Endothelial cell of umbilical vein (primary cell): ENCODE measurements at regions not wholly inside any gene's neighbourhood (a gene's known extent, or its start where the extent isn't known, plus 50 kb on each side); places are given as distances from the start of the nearest gene placed in this dataset.

ENCODE experiments used
- BruUV-seq: library from RNA; stranded (reverse); fragments of 400-500 nt; replicated peaks from 2 replicates; lab custom pipeline; 2021; lab: Mats Ljungman, UMichigan
- CTCF ChIA-PET: fragments of 300-600, 350-600 bp; sonication (Branson Sonifier 250); formaldehyde crosslinking; loops from one replicate; lab custom pipeline; 2021; ENCODE audit warnings: antibody characterized with exemption, inconsistent platforms; lab: Charles Lee
- POLR2A ChIA-PET: fragments of 300-600, 350-600 bp; sonication (Branson Sonifier 250); formaldehyde crosslinking; loops from one replicate; lab custom pipeline; 2021; ENCODE audit warnings: antibody characterized with exemption, inconsistent platforms; lab: Charles Lee
- DNase-seq: peaks from one replicate; pipeline ENCODE4 v3.0.0-alpha.2; 2011; ENCODE audit warnings: low read depth, low spot score
- FAIRE-seq: peaks from 2 replicates; lab custom pipeline; 2011; peaks lifted over from hg19 to GRCh38; lab: Jason Lieb, UNC
- H2AFZ ChIP-seq: 2 replicates; pipeline ENCODE4 v1.6.0; 2012; ENCODE audit warnings: low read depth, low read length, control low read depth, inconsistent platforms
- H3K27ac ChIP-seq: 2 replicates; pipeline ENCODE4 v1.5.1; 2011; ENCODE audit warnings: low read depth, mild to moderate bottlenecking, control low read depth, low read length, moderate library complexity; ENCODE audit not compliant: insufficient read depth
- H3K27me3 ChIP-seq, 2 experiments: 2 replicates each; pipeline versions ENCODE4 v1.6.0 to v1.6.1; 2011; ENCODE audit warnings: low read length in 2 of 2, mixed read lengths in 1 of 2; ENCODE audit not compliant: control insufficient read depth in 2 of 2, insufficient read depth in 2 of 2
- H3K36me3 ChIP-seq, 2 experiments: 2 replicates in 1 of 2; 3 replicates in 1 of 2; pipeline ENCODE4 v1.5.1; 2011; ENCODE audit warnings: low read length in 2 of 2, mild to moderate bottlenecking in 1 of 2, moderate library complexity in 1 of 2; ENCODE audit not compliant: control insufficient read depth in 2 of 2, insufficient read depth in 2 of 2; ENCODE audit errors: extremely low read depth in 1 of 2
- H3K4me1 ChIP-seq: 3 replicates; pipeline ENCODE4 v1.5.1; 2011; ENCODE audit warnings: mild to moderate bottlenecking, low read length; ENCODE audit not compliant: control insufficient read depth, insufficient read depth; ENCODE audit errors: extremely low read depth
- H3K4me2 ChIP-seq: 2 replicates; pipeline ENCODE4 v1.6.1; 2011; ENCODE audit warnings: low read length, control low read depth, mixed read lengths; ENCODE audit not compliant: insufficient read depth
- H3K4me3 ChIP-seq, 3 experiments: fragments of 200-600 bp in 1 of 3; sonication (generic), shearing (Covaris generic) in 1 of 3; replicated peaks in 1 of 3; 2 replicates each; pipeline ENCODE4 v1.5.1; 2011 to 2016; ENCODE audit warnings: control low read depth in 3 of 3, low read length in 3 of 3, mild to moderate bottlenecking in 2 of 3, inconsistent platforms in 1 of 3, low read depth in 1 of 3, moderate library complexity in 1 of 3; ENCODE audit not compliant: insufficient read depth in 1 of 3
- H3K79me2 ChIP-seq: 2 replicates; pipeline ENCODE4 v1.6.0; 2012; ENCODE audit warnings: low read length, inconsistent platforms; ENCODE audit not compliant: control insufficient read depth, insufficient read depth
- H3K9ac ChIP-seq: replicated peaks from 2 replicates; pipeline ENCODE3; 2011; ENCODE audit warnings: low read length, control low read depth; ENCODE audit not compliant: insufficient read depth; ENCODE audit errors: extremely low read depth
- H3K9me1 ChIP-seq: replicated peaks from 3 replicates; pipeline ENCODE4 v1.6.0; 2011; ENCODE audit warnings: mild to moderate bottlenecking, low read length; ENCODE audit not compliant: control insufficient read depth, insufficient read depth; ENCODE audit errors: extremely low read depth
- H3K9me3 ChIP-seq: replicated peaks from 2 replicates; pipeline ENCODE4 v1.5.1; 2012; ENCODE audit warnings: low read length, inconsistent platforms; ENCODE audit not compliant: control insufficient read depth, insufficient read depth
- H4K20me1 ChIP-seq: replicated peaks from 2 replicates; pipeline ENCODE3; 2011; ENCODE audit warnings: mild to moderate bottlenecking, low read length; ENCODE audit not compliant: control insufficient read depth, insufficient read depth; ENCODE audit errors: extremely low read depth
- CTCF ChIP-seq, 2 donors: IDR thresholded peaks; 1 replicate in 1 of 2; 2 replicates in 1 of 2; pipeline ENCODE4 v1.5.1; 2011; ENCODE audit warnings: low read length in 2 of 2, mild to moderate bottlenecking in 2 of 2, moderate library complexity in 2 of 2, control low read depth in 1 of 2, inconsistent platforms in 1 of 2, low read depth in 1 of 2; ENCODE audit not compliant: insufficient read depth in 1 of 2; ENCODE audit errors: extremely low read depth in 1 of 2
- EZH2 ChIP-seq: IDR thresholded peaks from 2 replicates; pipeline ENCODE4 v1.6.1; 2012; ENCODE audit warnings: borderline replicate concordance, low read depth, mild to moderate bottlenecking, moderate library complexity, low read length, inconsistent platforms; ENCODE audit not compliant: severe bottlenecking
- FOS ChIP-seq: IDR thresholded peaks from 2 replicates; pipeline ENCODE4 v1.6.1; 2011; ENCODE audit warnings: mild to moderate bottlenecking, low read length, moderate library complexity, borderline replicate concordance; ENCODE audit not compliant: insufficient read depth
- GATA2 ChIP-seq: IDR thresholded peaks from 2 replicates; pipeline ENCODE4 v1.7.0; 2011; ENCODE audit warnings: low read depth, mild to moderate bottlenecking, moderate library complexity, mixed read lengths, low read length; ENCODE audit not compliant: insufficient read length, insufficient read depth
- JUN ChIP-seq: IDR thresholded peaks from 2 replicates; pipeline ENCODE4 v1.6.1; 2011; ENCODE audit warnings: borderline replicate concordance, low read depth; ENCODE audit not compliant: insufficient read length, insufficient read depth
- MAX ChIP-seq: IDR thresholded peaks from 2 replicates; pipeline ENCODE4 v1.6.1; 2011; ENCODE audit not compliant: insufficient read depth, insufficient read length
- MYC ChIP-seq: IDR thresholded peaks from one replicate; pipeline ENCODE4 v1.6.1; 2011; ENCODE audit warnings: mild to moderate bottlenecking, low read depth, low read length
- POLR2A ChIP-seq: IDR thresholded peaks from 2 replicates; pipeline ENCODE4 v1.6.1; 2012; ENCODE audit warnings: low read depth, mild to moderate bottlenecking, control low read depth, low read length
- POLR2AphosphoS5 ChIP-seq: IDR thresholded peaks from 2 replicates; pipeline ENCODE4 v1.6.1; 2012; ENCODE audit warnings: low read depth, mild to moderate bottlenecking, control low read depth, low read length, moderate library complexity; ENCODE audit not compliant: insufficient read depth
- dilution Hi-C: fragments of 300-500 bp; cut with MboI; formaldehyde crosslinking; loops from one replicate; pipeline ENCODE4 v1.15.0; 2019; ENCODE audit warnings: low sequenced_read_pairs; ENCODE audit not compliant: extremely low pct_ligation_motif_present
- intact Hi-C: fragments of 100-400 bp; cut with micrococcal nuclease; formaldehyde crosslinking; loops from one replicate; pipeline ENCODE4 v1.10.0; 2022

- Histone ChIP-seq H3K27me3 (no peaks in the 10 kb centered on the region), H3K36me3 (no peaks in the 10 kb centered on the region), H3K4me3 (no peak overlapping the region), H3K9ac (no peak overlapping the region), H4K20me1 (no peaks in the 10 kb centered on the region), H2AFZ (no peak overlapping the region), H3K4me1 (no peaks in the 10 kb centered on the region), H3K27ac (no peak overlapping the region), H3K4me2 (no peak overlapping the region), H3K79me2 (no peaks in the 10 kb centered on the region), H3K9me1 (no peaks in the 10 kb centered on the region), H3K9me3 (no peaks in the 10 kb centered on the region)
- FAIRE-seq (no peak), DNase-seq (no peak)
- BruUV-seq, result no TSS peak
- ChIA-PET POLR2A (no interaction called here), CTCF (interaction anchor here (2.0 kb wide), 1 partner anchor 14 kb away, joined by 6 read pairs; no protein-coding TSS in a partner anchor)
- dilution Hi-C loops, result no loop called here
- intact Hi-C loops, result no loop called here
- TF ChIP-seq GATA2 (no peak), MAX (no peak), POLR2AphosphoS5 (no peak), JUN (no peak), POLR2A (no peak), MYC (no peak)
Observed at GRCh38 chr1:116252271-116252670, 120.8 kb upstream of the ATP1A1 start.

DNA sequence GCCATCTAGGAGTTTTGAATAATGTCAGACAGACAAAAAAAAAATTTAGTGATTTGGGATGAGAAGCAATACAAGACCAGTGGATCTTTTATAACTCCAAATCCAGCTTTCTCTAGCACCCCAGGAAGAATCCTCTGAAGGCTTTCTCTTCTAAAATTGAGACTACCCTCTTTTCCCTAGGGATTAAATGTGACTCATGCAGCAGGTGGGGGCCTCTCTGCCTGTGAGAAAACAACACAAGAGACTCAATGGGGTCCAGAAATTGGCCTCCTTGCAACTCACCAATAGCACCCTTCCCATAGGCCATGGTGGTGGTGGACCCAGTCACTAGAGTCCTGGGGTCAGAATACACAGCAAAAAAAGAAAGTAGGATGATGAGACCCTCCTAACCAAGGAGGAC lies 120.3 kb upstream of the ATP1A1 start:
- H3K9me3 ChIP-seq, result no peaks in the 10 kb centered on the region
- POLR2A ChIA-PET, result no interaction called here
- H3K27ac ChIP-seq, result no peak overlapping the region
- H4K20me1 ChIP-seq, result no peaks in the 10 kb centered on the region
- no peak for TF ChIP-seq EZH2
- TF ChIP-seq GATA2, result no peak
- no peak for TF ChIP-seq MAX
- TF ChIP-seq CTCF (IDR thresholded peaks at IDR 0.05; ENCODE audit: extremely low read depth in 1 of 2, insufficient read depth in 1 of 2, low read depth in 1 of 2, low read length in 2 of 2), result no peak
- no peak for TF ChIP-seq POLR2AphosphoS5
- TF ChIP-seq MYC, result no peak
- no peak for TF ChIP-seq FOS
- TF ChIP-seq JUN, result no peak
- no peak for TF ChIP-seq POLR2A
- intact Hi-C loops (no loop called here), dilution Hi-C loops (no loop called here)
- no peak overlapping the region for H3K4me3 ChIP-seq
- CTCF ChIA-PET, result interaction anchor here (2.0 kb wide), 1 partner anchor 13 kb away, joined by 6 read pairs; no protein-coding TSS in a partner anchor
- H2AFZ ChIP-seq, result no peak overlapping the region
- no peaks in the 10 kb centered on the region for H3K36me3 ChIP-seq
- H3K9me1 ChIP-seq, result no peaks in the 10 kb centered on the region
- H3K9ac ChIP-seq, result no peak overlapping the region
- FAIRE-seq, result no peak
- H3K4me2 ChIP-seq, result no peak overlapping the region
- BruUV-seq, result no TSS peak
- DNase-seq, result no peak
- no peaks in the 10 kb centered on the region for H3K27me3 ChIP-seq
- no peaks in the 10 kb centered on the region for H3K79me2 ChIP-seq
- no peaks in the 10 kb centered on the region for H3K4me1 ChIP-seq
